Limb (tissue), 2 donors: ENCODE measurements at regions not wholly inside any gene's neighbourhood (a gene's known extent, or its start where the extent isn't known, plus 50 kb on each side); places are given as distances from the start of the nearest gene placed in this dataset.

Source experiments
- DNase-seq, 2 donors: peaks; one replicate each; pipeline ENCODE4 v3.0.0-alpha.2; 2016; ENCODE audit errors: extremely low spot score in 2 of 2

DNA sequence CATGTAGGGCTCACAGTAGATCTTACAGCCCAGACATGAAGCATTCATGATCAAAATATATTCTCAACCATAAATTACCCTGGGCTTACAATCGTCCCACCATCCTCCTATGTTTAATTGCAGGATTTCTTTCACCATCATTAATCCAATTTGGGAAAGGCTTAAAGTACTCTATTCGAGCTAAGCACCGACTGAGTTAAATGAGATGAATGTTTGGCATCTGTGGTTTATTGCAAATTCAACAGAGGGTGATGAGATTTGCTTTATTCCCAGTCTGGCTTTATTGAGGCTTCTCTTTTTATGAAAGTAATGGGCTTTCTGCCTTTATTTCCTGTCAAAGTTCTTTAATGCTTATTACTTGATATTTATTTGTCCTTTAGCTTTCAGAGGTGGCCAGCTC lies 159.0 kb downstream of the METTL4 start:
- DNase-seq: no peak

- no peak for DNase-seq
Observed at GRCh38 chr18:2412996-2413751, 158.1 kb downstream of the METTL4 start.

DNA sequence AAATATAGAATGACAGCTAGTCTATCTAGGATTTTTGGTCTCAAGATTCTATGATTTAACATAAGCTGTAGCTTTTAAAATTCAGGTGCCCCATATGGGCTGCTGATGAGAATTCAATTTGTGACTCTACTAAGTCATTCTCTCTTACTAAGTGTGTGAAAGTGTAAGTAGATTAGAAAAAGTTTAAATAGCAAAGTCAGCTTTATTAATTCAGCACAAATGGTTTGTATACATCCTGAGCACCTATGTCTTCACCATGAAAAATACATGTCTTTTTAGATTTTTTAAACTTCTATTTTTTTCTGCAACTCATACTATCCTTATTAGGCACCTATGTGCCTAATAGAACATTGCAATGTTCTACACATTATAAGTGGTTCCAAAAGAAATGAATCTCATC lies 157.1 kb downstream of the METTL4 start:
- DNase-seq: no peak

DNA sequence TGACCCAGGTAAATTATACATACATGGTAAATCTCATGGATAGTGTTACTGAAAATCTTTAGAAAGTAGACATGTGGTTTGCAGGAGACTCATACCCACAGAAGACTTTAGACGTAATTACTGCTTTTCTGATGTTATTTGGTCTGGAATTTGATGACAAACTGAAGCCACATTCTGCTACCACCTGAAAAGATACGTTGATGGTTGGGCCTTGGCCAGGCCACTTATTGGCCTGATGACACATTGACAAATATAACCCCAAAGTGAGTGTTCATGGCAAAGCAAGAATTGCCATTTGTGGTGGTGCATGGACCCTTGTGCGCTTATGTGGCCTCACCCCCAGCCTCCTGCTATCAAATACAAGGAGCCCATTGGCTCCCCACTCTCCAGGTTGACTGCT lies 155.6 kb downstream of the METTL4 start:
- no peak for DNase-seq

DNA sequence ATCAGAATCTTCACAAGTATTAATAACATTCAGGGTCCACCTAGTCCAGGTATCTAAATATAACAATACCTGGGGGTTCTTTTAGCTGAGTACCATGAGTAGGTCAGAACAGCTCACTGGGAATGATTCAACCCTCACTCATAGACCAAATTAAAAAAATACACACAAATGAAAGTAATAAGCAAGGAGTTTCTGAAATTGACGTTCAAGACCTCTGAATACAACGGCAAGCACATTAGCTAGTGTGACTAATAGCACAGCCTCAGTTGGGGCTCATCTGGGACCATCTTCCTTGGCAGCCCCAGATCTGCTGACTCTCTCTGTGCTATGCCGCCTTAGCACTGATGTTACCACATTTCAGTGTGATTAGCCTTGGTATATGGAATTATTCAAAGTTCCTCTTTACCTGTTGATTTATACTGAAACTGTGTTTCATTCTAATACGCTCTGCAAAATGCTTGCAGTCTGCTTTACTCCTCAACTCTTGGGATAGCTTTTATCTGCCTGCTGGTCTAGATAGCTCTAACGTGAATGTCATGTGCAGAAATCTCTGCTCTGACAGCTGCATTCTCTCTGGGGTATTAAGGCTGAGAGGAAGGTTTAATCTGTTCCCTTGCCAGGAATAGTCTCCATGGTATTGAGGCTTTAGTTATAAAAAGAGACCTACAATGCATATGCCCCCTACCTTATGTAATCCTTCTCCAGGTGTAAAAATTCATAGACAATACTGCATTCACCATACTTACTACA lies 153.3 kb downstream of the METTL4 start:
- DNase-seq: no peak

- no peak for DNase-seq
Observed at GRCh38 chr18:2420367-2420766, 150.9 kb downstream of the METTL4 start.

GRCh38 chr18:2423761-2424160 lies 147.5 kb downstream of the METTL4 start:
- DNase-seq: no peak

GRCh38 chr18:2424420-2424819 lies 146.9 kb downstream of the METTL4 start:
- DNase-seq: no peak

DNA sequence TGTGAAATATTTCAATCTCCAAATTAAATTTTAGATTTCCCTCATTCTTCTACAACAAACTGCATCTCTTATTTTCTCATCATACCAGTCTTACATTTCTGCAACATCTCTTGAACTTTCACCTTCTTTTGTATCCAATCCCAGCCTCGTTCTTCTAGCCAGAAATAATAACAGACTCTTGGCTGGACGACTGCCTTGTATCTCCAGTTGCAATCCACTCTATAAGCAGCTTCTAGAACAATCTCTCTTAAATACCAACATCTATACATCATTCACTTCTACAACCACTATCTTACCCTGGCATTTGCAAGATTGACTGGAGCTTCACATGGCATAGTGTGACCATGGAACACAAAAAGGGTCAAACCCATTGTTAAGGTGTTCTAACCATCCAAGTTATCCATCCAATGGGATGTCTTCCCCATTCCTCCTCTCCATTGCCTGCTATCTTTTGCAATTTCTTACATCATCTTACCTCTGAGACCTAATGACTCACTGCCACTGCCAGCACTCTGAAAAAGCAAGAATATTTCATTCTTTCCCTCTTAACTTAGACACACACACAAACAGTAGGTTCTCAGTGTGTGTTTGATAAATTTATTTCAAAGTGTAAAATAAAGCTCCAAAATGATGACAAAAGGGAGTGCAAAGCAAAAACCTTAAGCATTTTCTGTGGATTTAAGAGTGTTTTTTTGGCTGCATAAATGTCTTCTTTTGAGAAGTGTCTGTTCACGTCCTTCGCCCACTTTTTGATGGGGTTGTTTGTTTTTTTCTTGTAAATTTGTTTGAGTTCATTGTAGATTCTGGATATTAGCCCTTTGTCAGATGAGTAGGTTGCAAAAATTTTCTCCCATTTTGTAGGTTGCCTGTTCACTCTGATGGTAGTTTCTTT lies 145.6 kb downstream of the METTL4 start:
- DNase-seq: no peak

- DNase-seq: no peak
Observed at GRCh38 chr18:2430191-2430590, 141.1 kb downstream of the METTL4 start.

DNA sequence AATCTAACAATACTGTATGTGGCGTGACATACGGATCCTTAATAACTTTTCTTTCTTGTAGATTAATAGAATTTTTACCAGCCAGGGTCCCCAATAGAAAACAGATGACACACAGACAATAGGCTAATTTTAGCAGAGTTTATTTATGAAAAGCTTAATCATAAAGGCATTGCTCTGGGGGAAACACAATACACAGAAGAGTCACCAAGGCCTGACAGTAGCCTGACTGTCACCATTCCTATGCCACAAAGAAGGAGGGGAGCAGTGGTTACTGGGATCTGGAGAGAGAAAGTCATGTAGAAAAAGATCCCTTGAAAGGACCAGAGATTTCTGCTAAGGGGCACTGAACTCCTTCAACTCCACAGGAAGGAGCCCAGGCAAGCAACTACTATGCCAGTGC lies 139.5 kb downstream of the METTL4 start:
- no peak for DNase-seq

DNA sequence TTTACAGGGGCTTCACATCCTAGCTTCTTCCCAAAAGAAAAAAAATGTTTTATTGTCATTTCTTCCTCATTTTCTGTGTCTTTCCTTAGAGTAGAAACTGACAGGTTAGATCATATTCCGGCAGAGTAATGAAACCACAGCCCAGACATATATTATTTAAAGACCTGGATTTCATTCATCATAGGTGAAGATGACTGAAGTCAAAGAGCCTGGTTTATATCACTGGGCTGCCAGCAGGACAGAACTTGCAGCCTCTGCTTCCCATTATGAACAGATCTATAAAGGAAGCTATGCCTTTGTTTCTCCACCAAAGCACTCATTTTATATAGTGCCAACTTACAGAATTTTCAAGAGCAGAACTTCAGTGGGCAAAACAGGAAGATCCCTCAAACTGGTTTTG lies 137.9 kb downstream of the METTL4 start:
- DNase-seq: no peak

DNA sequence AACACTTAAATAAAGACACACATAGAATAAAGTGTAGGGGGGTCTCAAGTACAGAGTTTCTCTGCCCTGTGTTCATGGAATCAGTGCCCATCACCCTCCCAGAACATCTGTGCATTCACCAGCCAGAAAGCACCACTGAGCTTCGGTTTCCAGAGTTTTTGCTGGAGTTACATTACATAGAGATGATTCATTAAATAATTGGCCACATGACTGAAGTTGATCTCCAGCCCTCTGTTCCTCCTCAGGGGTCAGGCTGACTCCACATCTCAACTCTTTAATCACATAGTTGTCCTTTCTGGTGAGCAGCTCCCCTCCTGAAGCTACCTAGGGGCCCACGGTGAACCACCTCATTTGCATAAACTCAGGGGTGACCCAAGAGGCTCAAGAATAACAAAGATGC lies 129.8 kb downstream of the METTL4 start:
- no peak for DNase-seq

- DNase-seq: no peak
Observed at GRCh38 chr18:2442006-2442405, 129.3 kb downstream of the METTL4 start.

- DNase-seq: no peak
Observed at GRCh38 chr18:2442726-2443275, 128.5 kb downstream of the METTL4 start.

DNA sequence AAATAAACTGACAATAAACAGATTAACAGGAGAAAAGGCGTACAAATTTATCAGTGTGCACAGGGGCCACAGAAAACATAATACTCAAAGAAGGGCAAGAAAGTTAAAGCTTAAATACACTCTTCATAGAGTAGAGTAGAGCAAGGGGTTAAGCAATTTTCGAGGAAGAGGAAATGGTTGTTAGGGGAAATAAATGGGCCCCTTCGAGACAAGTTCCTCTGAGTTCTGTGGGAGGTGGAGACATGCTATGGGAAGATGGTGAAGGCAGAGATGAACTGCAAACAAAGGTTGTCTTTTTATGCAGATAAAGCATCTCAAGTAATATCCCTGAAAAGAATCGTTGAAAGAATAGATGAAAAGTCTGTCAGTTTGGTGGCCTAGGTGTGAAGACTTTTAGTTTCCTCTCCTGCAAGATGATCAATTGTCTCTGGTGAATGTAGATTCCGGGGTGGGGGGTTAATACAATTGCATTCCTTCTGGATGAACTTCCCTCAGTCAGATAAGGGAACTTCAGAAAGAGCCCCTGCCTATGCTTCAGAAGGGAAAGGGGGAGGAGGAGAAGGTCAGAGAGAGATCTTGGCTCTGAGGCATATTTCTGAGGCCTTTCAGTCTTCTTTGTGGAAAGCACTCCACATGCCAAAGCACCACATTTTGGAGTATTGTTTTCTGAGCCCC lies 127.0 kb downstream of the METTL4 start:
- no peak for DNase-seq

DNA sequence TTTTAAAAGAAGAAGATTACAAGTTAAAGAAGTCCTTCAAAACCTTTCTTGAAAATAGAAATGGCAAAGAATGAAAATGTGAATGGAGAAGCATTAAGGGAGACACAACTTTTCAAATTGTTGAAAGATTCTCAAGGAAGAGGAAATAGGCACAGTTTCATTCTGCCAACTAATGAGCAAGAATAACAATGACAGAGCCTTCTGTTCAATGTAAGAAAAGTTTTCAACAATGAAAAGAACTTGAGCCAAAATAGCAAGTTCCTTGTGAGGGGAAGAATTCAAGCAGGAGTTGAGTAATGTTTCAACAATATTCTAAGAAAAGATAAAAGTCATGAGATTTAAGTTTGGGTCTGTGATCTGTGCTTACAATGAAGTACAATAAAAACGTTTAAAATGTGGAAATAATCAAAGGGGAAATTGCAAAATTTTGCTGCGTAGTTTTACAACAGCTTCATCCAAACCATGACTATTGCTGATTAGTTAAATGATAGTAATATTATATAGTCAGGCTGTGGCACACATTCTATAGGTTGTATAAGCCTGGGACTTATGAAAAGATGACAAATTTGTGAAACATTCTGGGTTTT lies 122.6 kb downstream of the METTL4 start:
- DNase-seq: no peak

DNA sequence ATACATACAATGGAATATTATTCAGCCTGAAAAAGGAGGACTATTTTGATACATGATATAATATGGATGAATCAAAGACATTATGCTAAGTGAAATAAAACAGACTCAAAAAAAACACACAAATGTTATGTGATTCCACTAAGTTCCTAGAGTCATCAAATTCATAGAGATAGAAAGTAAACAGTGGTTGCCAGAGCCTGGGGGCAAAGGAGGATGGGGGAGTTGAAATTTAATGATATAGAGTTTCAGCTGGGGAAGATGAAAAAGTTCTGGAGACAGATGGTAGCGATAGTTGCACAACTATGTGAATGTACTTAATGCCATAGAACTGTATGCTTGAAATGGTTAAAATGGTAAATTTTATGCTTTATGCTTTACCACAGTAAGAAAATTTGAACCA lies 119.7 kb downstream of the METTL4 start:
- DNase-seq: no peak

DNA sequence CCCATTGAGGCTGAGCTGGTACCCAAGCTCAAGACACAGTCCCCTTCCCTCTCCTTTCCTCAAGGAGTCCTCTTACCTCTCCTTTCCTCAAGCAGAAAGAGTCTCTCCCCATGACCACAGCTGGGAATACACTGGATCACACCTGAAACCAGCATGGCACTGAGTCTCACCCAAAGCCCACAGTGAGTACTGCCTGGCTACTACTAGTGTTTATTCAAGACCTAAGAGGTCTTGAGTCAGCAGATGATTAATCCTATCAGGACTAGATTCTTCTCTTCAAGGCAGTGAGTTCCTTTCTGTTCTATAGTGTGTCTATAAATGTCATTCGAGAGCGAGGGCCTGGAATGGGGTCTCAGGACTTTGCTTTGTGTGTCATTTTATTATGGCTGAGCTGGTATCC lies 111.4 kb downstream of the METTL4 start:
- DNase-seq: no peak

- no peak for DNase-seq
Observed at GRCh38 chr18:2466978-2467377, 104.3 kb downstream of the METTL4 start.

DNA sequence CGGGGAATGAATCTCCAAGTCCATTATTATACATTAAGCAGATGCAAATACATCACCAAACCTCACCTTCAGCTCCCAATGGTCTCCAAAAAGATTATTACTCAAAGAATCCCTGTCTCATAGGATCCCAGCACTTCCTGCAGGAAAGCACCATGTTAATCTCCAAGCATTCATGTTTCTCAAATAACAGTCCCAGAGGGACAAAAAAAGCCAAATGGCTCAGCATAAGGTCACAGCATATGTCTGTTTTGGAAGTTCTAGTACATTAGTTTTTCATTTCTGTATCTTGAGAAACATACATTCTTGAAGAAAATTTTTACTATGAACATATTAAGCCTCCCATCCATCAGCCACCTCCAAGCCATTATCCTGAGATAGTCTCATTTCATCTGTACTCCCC lies 103.3 kb downstream of the METTL4 start:
- no peak for DNase-seq
